Calu3 (cell line): ENCODE measurements at regions not wholly inside any gene's neighbourhood (a gene's known extent, or its start where the extent isn't known, plus 50 kb on each side); places are given as distances from the start of the nearest gene placed in this dataset.

ENCODE experiments used
- BruUV-seq: library from RNA; stranded (reverse); fragments of 400-500 nt; replicated peaks from 2 replicates; lab custom pipeline; 2021; lab: Mats Ljungman, UMichigan
- CTCF ChIA-PET: fragments of 300-600 bp; sonication (Branson Sonifier 250); formaldehyde crosslinking; loops from one replicate; lab custom pipeline; 2022; ENCODE audit warnings: antibody characterized with exemption; lab: Charles Lee
- DNase-seq: peaks from one replicate; pipeline ENCODE4 v3.0.0; 2022
- H3K27ac Mint-ChIP-seq: one replicate; pipeline ENCODE4 v1.8.0; 2022; ENCODE audit warnings: mixed read lengths; ENCODE audit not compliant: unreplicated experiment
- H3K27me3 Mint-ChIP-seq: one replicate; pipeline ENCODE4 v1.8.0; 2022; ENCODE audit warnings: mixed read lengths; ENCODE audit not compliant: unreplicated experiment
- H3K36me3 Mint-ChIP-seq: one replicate; pipeline ENCODE4 v1.8.0; 2022; ENCODE audit warnings: mild to moderate bottlenecking, moderate library complexity, mixed read lengths; ENCODE audit not compliant: insufficient read depth, unreplicated experiment
- H3K4me1 Mint-ChIP-seq: one replicate; pipeline ENCODE4 v1.8.0; 2022; ENCODE audit warnings: mild to moderate bottlenecking, low read depth, mixed read lengths; ENCODE audit not compliant: unreplicated experiment
- H3K4me3 Mint-ChIP-seq: one replicate; pipeline ENCODE4 v1.8.0; 2022; ENCODE audit warnings: mild to moderate bottlenecking, low read depth, moderate library complexity, mixed read lengths; ENCODE audit not compliant: unreplicated experiment
- H3K9me3 Mint-ChIP-seq: one replicate; pipeline ENCODE4 v1.8.0; 2022; ENCODE audit warnings: low read depth, mixed read lengths; ENCODE audit not compliant: unreplicated experiment
- intact Hi-C: fragments of 100-400 bp; cut with micrococcal nuclease; formaldehyde crosslinking; loops from one replicate; pipeline ENCODE4 v1.10.0; 2022; ENCODE audit not compliant: unreplicated experiment
- TF ChIP-seq, protein P1 (sequence below): fragments of 200-600 bp; IDR thresholded peaks from one replicate; pipeline ENCODE4 v1.8.0; 2022; ENCODE audit warnings: antibody characterized with exemption; ENCODE audit not compliant: unreplicated experiment

DNA sequence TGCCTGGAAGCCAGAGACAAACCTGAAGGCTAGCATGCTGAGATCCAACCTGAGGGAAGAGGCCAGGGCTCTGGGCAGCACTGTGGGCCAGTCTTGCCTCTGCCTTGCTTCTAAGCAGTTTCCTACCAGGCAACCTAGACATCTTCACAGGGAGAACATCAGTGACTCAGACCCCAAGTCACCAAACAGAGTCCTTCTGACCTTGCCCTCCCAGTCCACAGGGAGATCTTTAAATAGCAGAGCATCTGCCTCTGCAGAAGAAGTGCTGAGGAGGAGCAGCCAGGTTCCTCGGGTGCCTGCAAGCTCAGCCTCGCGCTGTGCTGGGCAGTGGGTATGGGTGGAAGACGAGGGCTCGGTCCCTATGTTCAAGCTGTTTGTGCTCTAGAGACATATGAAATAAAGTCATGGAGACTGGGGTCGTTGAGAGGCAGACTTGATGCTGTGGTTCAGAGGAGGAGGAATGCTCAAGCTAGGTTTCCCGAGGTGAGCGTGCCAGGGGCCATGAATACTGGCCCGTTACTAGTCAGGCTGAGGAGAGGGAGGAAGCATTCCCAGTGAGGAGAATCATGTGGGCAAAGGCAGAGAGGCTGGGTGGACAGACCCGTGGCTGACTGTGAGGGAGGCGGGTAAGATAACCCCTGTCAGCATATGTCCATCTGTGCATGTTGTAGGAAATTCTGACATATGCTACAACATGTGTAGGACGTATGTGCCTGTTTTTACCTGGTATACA lies 66.5 kb downstream of the BOLA3 start:
- H3K36me3 Mint-ChIP-seq = peaks cover 9% of the 10 kb centered on the region
- CTCF ChIA-PET = no interaction called here
- DNase-seq = no peak
- no peaks in the 10 kb centered on the region for H3K9me3 Mint-ChIP-seq
- no peak overlapping the region for H3K4me3 Mint-ChIP-seq
- intact Hi-C loops = no loop called here
- no peak overlapping the region for H3K27ac Mint-ChIP-seq
- TF ChIP-seq, protein P1, sequence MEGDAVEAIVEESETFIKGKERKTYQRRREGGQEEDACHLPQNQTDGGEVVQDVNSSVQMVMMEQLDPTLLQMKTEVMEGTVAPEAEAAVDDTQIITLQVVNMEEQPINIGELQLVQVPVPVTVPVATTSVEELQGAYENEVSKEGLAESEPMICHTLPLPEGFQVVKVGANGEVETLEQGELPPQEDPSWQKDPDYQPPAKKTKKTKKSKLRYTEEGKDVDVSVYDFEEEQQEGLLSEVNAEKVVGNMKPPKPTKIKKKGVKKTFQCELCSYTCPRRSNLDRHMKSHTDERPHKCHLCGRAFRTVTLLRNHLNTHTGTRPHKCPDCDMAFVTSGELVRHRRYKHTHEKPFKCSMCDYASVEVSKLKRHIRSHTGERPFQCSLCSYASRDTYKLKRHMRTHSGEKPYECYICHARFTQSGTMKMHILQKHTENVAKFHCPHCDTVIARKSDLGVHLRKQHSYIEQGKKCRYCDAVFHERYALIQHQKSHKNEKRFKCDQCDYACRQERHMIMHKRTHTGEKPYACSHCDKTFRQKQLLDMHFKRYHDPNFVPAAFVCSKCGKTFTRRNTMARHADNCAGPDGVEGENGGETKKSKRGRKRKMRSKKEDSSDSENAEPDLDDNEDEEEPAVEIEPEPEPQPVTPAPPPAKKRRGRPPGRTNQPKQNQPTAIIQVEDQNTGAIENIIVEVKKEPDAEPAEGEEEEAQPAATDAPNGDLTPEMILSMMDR = no peak
- BruUV-seq = no TSS peak
- no peaks in the 10 kb centered on the region for H3K27me3 Mint-ChIP-seq
- H3K4me1 Mint-ChIP-seq = no peaks in the 10 kb centered on the region

DNA sequence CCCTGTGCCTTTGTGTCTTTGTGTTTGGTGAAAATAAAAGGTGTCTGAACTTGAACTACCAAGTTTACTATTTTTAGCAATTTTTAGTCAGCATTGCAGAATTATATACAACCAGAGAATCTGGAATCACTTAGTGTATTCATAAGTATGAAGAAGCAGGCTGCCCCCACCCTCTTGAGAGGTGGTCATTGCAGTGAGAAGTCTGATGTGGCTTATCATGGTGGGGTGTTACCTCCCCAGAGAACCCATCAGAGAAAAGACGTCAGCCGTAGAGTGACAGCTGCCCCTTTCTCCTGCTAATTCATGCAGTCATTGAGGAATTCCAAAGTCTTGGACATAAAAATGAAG lies 66.0 kb downstream of the BOLA3 start:
- no peaks in the 10 kb centered on the region for H3K9me3 Mint-ChIP-seq
- no TSS peak for BruUV-seq

DNA sequence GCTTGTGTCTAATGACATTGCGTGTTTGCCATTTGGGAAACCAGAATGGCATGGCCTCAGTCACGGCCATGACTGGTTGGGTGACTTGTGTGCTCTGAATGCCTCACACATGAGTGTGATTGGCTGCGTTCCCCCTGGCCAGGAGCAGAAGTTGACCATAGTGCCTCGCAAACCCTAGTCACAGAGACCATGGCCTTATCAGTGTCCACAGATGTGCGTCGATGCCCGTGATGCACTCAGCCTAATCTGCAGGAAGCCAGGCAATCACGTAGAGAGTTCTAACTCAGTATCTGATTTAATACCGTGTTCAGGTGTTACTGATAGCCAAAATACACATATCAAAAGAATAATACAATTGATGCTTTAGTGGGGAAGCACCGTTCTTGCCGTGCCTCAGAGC lies 64.0 kb downstream of the BOLA3 start:
- Mint-ChIP-seq H3K27ac (no peak overlapping the region), H3K36me3 (peaks cover 12% of the 10 kb centered on the region), H3K4me3 (no peak overlapping the region), H3K4me1 (no peaks in the 10 kb centered on the region), H3K27me3 (no peaks in the 10 kb centered on the region), H3K9me3 (no peaks in the 10 kb centered on the region)
- no peak for DNase-seq
- BruUV-seq = no TSS peak
- TF ChIP-seq, protein P1 = no peak
- intact Hi-C loops = no loop called here
- CTCF ChIA-PET = interaction anchor here (0.6 kb wide), 1 partner anchor 336 kb away, joined by 4 read pairs; no protein-coding TSS in a partner anchor

More for the DNA sequence above, 66.0 kb downstream of the BOLA3 start:
- H3K27ac Mint-ChIP-seq = no peak overlapping the region
- no peak overlapping the region for H3K4me3 Mint-ChIP-seq
- H3K27me3 Mint-ChIP-seq = no peaks in the 10 kb centered on the region
- H3K4me1 Mint-ChIP-seq = no peaks in the 10 kb centered on the region
- CTCF ChIA-PET = no interaction called here
- H3K36me3 Mint-ChIP-seq = peaks cover 8% of the 10 kb centered on the region
- no peak for DNase-seq
- TF ChIP-seq, protein P1 = no peak
- intact Hi-C loops = no loop called here
